ENCODE measurements at regions not wholly inside any gene's neighbourhood (a gene's known extent, or its start where the extent isn't known, plus 50 kb on each side); places are given as distances from the start of the nearest gene placed in this dataset.

DNA sequence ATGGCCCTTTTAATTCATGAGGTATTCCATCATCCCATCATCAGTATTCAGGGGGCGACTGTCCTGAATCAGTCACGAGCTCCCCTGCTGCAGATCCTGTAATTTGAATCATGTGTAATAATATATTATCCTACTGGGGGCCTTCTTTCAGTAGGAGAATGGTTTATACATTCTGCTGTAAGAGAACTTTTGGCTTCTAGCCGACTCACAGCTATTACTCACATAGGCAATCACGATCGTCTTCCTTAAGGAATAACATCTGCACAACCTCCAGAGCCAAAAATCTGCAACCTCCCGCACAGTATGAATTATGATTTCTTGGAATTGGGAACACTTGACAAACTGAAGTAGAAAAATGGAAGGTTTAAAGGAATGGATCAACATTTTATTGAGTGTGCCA lies 343.0 kb downstream of the USP25 start:
- DNase-seq (ENCODE audit: low read depth), result no peak

DNA sequence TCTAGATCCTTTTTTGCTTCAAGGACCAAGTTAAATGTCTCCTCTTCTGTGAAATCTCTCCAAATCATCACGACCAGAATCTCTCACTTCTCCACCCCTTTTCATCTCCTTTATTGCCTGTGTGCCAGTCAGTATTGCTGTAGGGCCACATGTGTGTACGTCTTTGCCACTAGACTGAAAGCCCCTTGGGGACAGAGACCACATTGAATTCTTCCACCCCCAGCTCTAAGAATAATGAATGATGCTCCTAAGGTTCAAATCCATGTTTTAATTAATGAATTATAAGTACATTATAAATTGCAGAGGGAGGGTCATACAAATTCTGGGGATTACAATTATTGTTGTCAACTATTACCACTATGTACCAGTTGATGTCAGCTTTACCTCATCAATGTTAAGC lies 343.8 kb downstream of the USP25 start:
- DNase-seq (ENCODE audit: low read depth), result no peak

GRCh38 chr21:16074950-16075489 lies 345.2 kb downstream of the USP25 start:
- DNase-seq (ENCODE audit: low read depth), result no peak

GRCh38 chr21:16075649-16076282 lies 346.0 kb downstream of the USP25 start:
- DNase-seq (ENCODE audit: low read depth), result no peak

- DNase-seq (ENCODE audit: low read depth), result no peak
These were observed 346.7 kb downstream of the USP25 start for GRCh38 chr21:16076465-16076864.

- no peak for DNase-seq (ENCODE audit: low read depth)
These were observed 348.6 kb downstream of the USP25 start for GRCh38 chr21:16078382-16078781.

GRCh38 chr21:16079830-16080229 lies 350.0 kb downstream of the USP25 start:
- DNase-seq (ENCODE audit: low read depth), result no peak

GRCh38 chr21:16081304-16081703 lies 351.5 kb downstream of the USP25 start:
- no peak for DNase-seq (ENCODE audit: low read depth)

- no peak for DNase-seq (ENCODE audit: low read depth)
These were observed 352.4 kb downstream of the USP25 start for GRCh38 chr21:16082038-16082816.

DNA sequence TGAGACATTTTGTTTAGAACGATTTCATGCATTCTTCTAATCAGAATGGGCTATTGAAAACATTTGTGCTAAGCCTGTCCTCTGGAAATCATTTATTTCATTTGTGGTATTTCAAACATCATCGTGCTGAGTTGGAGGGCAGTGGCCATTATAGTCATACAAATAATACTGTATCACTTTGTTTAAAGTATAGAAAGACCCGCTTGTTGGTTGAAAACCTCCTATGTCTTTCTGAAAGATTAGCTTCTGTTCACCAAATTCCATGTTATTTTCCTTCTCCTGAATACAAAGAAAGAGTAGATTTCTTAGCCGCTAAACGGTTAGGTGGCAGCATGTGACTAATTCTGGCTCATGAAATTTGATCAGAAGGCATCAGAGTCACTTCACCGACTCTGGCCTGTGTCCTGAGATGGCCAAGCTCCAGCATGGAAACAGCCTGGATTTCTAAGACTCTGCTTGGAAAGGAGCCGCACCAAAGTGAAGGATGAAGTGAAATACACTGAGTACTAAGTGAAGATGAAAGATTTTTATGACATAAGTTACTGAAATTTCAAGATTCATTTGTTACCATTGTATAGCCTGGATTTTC lies 355.1 kb downstream of the USP25 start:
- DNase-seq (ENCODE audit: low read depth), result no peak

- no peak for DNase-seq (ENCODE audit: low read depth)
These were observed 355.6 kb downstream of the USP25 start for GRCh38 chr21:16085421-16085820.

DNA sequence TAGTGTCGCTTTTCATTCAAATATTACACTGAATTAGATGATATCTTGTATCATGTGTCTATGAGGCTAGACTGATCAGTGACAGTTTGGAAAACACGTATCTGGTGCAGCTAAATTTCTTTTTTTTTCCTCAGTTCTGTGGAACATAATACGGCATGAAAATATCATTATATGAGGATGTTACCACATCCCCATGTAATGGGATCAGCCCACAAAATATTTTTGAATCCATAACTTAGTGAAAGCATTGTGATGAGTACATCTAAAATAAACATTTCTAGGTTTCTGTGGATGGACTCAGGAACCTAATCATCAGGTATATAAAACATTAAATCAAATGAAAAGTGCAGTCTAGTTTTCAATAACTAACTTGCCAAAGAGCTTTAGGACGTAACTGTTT lies 356.3 kb downstream of the USP25 start:
- DNase-seq (ENCODE audit: low read depth), result no peak

GRCh38 chr21:16086936-16087335 lies 357.2 kb downstream of the USP25 start:
- DNase-seq (ENCODE audit: low read depth), result no peak

DNA sequence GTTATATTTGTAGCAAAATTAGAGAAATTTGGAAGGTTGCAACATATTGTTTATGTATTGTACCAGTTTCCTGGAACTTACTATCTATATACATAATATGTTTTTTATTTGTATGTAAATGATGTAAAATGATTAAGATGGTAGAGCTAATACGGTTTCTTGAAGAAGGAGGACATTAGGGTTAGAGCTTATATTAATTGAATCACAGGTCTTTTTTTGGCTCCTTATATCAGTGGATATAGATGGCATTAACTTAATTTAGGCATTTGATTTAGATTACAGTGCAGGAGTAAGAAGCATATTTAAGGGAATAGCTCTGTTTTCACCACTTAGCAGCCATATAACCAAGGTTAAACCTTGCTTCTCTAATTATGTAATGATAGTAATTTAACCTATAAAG lies 357.7 kb downstream of the USP25 start:
- no peak for DNase-seq (ENCODE audit: low read depth)

- DNase-seq (ENCODE audit: low read depth), result no peak
These were observed 358.3 kb downstream of the USP25 start for GRCh38 chr21:16088056-16088455.

- DNase-seq (ENCODE audit: low read depth), result no peak
These were observed 365.2 kb downstream of the USP25 start for GRCh38 chr21:16095005-16095404.

DNA sequence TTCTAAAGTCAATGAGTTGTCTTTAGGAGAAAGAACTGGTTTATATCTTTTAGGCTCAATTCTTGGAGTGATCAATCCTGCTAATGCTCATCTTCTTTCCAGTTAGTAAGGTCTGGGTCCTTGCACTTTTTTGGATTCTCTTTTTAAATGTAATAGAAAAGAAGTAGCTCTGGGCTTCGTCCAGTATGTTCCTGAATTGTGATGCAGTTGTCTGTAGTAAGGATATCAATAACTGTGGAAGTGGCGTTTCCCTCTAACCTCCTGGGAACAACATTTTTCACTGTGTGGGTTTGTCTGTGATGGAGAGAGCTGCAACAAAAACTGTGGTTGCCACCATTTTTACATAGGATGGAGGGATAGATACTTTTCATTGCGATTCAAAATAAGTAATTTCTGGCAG lies 367.2 kb downstream of the USP25 start:
- DNase-seq (ENCODE audit: low read depth), result no peak

DNA sequence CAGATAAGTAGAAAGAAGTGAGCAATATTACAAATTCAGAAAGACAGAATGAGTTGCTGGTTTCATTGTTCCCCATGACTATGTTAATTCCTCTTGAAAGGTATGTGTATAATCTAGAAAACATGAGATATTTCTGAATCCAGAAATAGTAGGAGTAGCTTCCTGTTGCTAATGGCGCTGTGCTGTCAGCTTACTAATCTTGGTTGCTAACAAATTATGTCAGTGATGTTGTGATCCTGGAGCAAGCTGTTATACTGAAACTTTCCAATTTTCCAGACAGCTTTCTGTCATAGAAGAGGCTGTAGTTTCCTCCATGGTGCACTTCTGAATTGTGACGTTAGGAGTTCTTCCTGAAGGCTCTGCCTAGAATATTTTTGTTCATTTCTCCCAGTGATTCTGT lies 372.3 kb downstream of the USP25 start:
- DNase-seq (ENCODE audit: low read depth), result no peak

DNA sequence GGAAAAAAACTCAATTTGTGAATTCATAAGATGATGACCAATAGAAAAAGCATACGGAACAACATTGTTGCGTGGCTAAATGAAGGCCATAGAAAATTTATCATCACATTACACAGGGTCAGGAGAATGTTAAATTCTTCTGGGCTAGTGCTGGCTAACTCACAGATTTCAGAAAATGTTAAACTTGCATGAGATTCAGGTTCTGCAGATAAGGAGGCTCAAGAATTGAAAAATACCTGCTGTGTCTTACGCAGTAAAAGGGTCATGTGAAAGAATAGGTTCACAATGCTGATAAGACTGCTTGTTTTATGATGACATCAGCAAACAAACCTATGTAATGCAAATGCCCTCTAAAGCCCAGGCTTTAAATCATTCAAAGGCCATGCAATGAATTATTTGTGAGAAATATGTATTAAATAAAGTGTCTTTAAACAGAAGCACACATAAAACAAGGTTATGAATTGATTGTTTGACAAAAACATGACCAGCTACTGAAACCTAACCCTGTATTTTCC lies 378.8 kb downstream of the USP25 start:
- no peak for DNase-seq (ENCODE audit: low read depth)

DNA sequence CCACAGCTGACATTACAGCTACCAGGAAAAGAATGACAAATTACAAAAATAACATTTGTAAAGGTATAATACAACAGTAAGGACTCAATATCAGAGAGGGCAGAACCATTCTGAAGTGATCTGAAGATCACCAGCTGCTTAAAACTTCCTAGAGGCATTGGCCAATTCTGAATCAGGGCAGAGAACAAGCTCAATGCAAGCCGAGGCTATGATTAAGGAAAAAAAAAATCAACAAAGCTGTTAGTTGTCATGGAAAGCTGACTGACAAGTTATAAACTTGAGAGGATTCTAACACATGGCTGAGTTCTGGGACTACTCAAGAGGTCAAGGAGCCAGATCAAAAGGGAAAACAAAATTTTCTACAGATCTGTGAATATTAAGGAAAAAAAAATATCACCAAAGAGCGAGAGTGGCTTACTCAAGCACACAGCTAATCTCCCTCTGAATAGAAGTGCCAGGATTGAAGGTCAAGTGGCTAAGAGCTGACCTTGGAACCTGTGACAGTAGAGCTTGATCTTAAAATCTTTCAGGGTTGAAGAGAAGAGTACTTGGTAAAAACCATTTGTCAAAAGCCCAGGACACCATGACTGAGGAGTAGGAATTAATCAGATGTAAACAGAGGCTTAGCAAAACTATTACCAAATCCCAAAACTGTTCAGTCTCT lies 383.4 kb downstream of the USP25 start:
- no peak for DNase-seq (ENCODE audit: low read depth)

- DNase-seq (ENCODE audit: low read depth), result no peak
These were observed 385.7 kb downstream of the USP25 start for GRCh38 chr21:16115461-16115860.

DNA sequence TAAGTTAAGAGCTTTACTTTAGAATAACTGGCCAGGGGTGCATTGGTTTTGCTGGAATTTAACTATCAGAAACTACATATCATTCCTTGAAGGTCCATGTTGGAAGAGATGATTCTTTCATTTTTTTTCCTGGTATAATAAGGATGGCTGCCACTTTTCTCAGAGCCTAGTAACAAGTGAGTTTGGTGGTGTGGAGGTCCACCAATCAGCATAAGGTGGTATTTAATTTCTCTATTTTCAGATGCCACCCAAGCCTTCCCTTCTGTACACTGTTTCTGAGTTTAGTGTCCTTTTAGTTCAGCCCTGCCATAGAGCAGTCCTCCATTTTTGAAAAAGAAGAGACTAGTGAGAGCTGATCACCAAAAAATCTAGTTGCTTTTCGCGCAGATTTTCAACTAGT lies 386.3 kb downstream of the USP25 start:
- DNase-seq (ENCODE audit: low read depth), result no peak

Data from stimulated activated CD8-positive, alpha-beta memory T cell treated with anti-CD3 and anti-CD28 coated beads, Interleukin-4, amount 100 ng/mL, for 24 hours (primary cell).